Thyroid gland (tissue), 4 donors: ENCODE measurements at regions not wholly inside any gene's neighbourhood (a gene's known extent, or its start where the extent isn't known, plus 50 kb on each side); places are given as distances from the start of the nearest gene placed in this dataset.

Source experiments
- DNase-seq, 2 donors: peaks; one replicate each; pipeline ENCODE4 v3.0.0-alpha.2; 2019
- H3K27ac ChIP-seq, 3 donors: fragments of 200-600 bp; sonication (generic); 1 replicate in 2 of 3; 2 replicates in 1 of 3; pipeline ENCODE4 v1.5.1; 2016 to 2019; ENCODE audit warnings: mild to moderate bottlenecking in 1 of 3, moderate library complexity in 1 of 3
- H3K27me3 ChIP-seq: fragments of 200-600 bp; sonication (generic); one replicate; pipeline ENCODE4 v1.5.1; 2019
- H3K36me3 ChIP-seq, 2 donors: fragments of 200-600 bp; sonication (generic); one replicate each; pipeline ENCODE4 v1.5.1; 2016 to 2019
- H3K4me1 ChIP-seq, 2 donors: fragments of 200-600 bp; sonication (generic); one replicate each; pipeline ENCODE4 v1.5.1; 2017 to 2019
- H3K4me3 ChIP-seq, 3 donors: fragments of 200-600 bp; sonication (generic); replicated peaks in 1 of 3; 1 replicate in 2 of 3; 2 replicates in 1 of 3; pipeline ENCODE4 v1.5.1; 2016; ENCODE audit warnings: mild to moderate bottlenecking in 1 of 3
- H3K9me3 ChIP-seq: fragments of 200-600 bp; sonication (generic); one replicate; pipeline ENCODE4 v1.5.1; 2017
- POLR2A ChIP-seq, 2 donors: fragments of 450-650 bp; IDR thresholded peaks; one replicate each; pipeline ENCODE4 v1.6.1; 2017; ENCODE audit warnings: antibody characterized with exemption in 2 of 2, mild to moderate bottlenecking in 2 of 2, moderate library complexity in 1 of 2
- WGBS, 2 donors: methylation state at CpG; one replicate each; pipeline ENCODE4 v1.1.5; 2017; 5-methylcytosine and 5-hydroxymethylcytosine counted together
- intact Hi-C: fragments of 100-400 bp; cut with DNase I; formaldehyde crosslinking; loops from one replicate; pipeline ENCODE4 v1.15.1; 2023
- TF ChIP-seq, protein P1 (sequence below), 6 experiments: fragments of 200-600 bp in 3 of 6; fragments of 450-650 bp in 3 of 6; sonication (generic) in 3 of 6; IDR thresholded peaks; one replicate each; pipeline ENCODE4 v1.5.1; 2016 to 2019; ENCODE audit warnings: antibody characterized with exemption in 6 of 6, mild to moderate bottlenecking in 2 of 6, inconsistent platforms in 1 of 6, moderate library complexity in 1 of 6

DNA sequence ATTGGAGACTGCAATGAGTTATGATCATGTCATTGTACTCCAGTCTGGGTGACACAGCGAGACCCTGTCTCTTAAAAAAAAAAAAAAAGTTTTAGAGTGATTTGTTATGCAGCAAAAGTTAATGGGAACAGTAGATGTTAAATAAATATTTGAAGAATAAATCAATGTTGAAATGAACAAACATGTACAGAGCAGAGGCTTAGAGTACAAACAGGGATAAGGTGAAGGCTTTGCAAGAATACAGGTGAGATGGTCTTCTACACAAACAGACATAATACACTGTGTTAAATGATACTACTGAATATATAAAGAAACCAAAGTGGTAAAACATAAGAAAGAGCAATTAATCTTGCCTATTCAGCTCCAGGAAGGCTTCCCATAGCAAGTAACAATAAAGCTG, 265.4 kb downstream of the CNTN3 start:
- TF ChIP-seq, protein P1, sequence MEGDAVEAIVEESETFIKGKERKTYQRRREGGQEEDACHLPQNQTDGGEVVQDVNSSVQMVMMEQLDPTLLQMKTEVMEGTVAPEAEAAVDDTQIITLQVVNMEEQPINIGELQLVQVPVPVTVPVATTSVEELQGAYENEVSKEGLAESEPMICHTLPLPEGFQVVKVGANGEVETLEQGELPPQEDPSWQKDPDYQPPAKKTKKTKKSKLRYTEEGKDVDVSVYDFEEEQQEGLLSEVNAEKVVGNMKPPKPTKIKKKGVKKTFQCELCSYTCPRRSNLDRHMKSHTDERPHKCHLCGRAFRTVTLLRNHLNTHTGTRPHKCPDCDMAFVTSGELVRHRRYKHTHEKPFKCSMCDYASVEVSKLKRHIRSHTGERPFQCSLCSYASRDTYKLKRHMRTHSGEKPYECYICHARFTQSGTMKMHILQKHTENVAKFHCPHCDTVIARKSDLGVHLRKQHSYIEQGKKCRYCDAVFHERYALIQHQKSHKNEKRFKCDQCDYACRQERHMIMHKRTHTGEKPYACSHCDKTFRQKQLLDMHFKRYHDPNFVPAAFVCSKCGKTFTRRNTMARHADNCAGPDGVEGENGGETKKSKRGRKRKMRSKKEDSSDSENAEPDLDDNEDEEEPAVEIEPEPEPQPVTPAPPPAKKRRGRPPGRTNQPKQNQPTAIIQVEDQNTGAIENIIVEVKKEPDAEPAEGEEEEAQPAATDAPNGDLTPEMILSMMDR (IDR thresholded peaks at IDR 0.05) = no peak
- TF ChIP-seq POLR2A (IDR thresholded peaks at IDR 0.05) = no peak
- H3K27me3 ChIP-seq = no peaks in the 10 kb centered on the region
- no peaks in the 10 kb centered on the region for H3K36me3 ChIP-seq
- H3K27ac ChIP-seq = no peak overlapping the region
- intact Hi-C loops = no loop called here
- 83 to 84% methylated on average over 1 of the region's 1 CpG for WGBS, 2 donors
- no peak for DNase-seq
- no peak overlapping the region for H3K4me3 ChIP-seq
- no peaks in the 10 kb centered on the region for H3K4me1 ChIP-seq
- no peaks in the 10 kb centered on the region for H3K9me3 ChIP-seq

DNA sequence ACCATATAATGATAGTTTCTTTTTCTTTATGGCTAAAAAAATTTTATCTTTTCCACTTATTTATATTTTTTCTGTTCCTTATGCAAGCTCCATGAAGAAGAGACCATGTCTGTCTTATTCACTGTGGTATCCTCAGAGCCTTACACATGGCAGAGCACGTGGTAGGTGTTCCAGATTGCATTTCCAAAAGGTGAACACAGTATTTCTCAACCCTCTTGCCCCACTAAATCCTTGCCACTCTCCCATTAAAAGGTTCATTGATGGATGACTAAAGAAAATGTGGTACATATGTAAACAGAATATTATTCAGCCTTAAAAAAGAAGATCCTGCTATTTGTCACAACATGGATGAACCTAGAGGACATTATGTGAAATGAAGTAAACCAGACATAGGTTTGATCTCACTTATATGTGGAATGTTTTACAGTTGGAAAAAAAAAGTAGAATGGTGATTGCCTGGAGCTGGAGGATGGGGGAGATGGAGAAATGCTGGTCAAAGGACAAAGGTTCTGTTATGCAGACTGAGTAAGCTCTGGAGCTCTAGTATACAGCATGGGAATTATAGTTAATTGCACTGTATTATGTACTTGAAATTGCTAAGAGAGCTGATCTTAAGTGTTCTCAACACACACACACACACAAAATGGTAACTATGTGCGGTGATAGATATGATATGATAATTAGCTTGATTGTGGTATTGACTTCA, 266.7 kb downstream of the CNTN3 start:
- Histone ChIP-seq H3K27me3 (no peaks in the 10 kb centered on the region), H3K9me3 (no peaks in the 10 kb centered on the region), H3K27ac (no peak overlapping the region), H3K36me3 (no peaks in the 10 kb centered on the region), H3K4me3 (no peak overlapping the region), H3K4me1 (no peaks in the 10 kb centered on the region)
- intact Hi-C loops = no loop called here
- TF ChIP-seq, protein P1 (IDR thresholded peaks at IDR 0.05) = no peak
- no peak for TF ChIP-seq POLR2A (IDR thresholded peaks at IDR 0.05)
- WGBS, 2 donors = 81 to 86% methylated on average over 2 of the region's 2 CpGs
- no peak for DNase-seq

DNA sequence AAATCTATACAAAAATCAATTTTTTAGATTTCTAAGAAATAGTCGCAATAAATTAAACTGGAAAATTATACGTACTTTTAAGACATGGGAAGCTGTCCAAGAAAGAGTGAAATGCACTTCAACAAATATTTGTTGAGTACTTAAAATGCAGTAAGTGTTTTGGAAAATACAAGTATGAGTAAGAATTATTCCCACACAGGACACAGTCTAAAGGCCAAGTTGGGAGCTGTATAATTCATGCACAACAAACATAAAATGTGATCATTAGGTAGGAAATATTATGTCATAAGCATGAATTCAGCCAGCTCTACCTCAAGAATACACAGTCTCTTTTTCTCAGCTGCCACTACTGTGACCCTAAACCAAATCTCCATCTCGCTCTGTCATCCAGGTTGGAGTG, 267.6 kb downstream of the CNTN3 start:
- no peaks in the 10 kb centered on the region for H3K4me1 ChIP-seq
- 85 to 86% methylated on average over 3 of the region's 3 CpGs for WGBS, 2 donors
- H3K27me3 ChIP-seq = no peaks in the 10 kb centered on the region
- DNase-seq = no peak
- H3K27ac ChIP-seq = no peak overlapping the region
- no peaks in the 10 kb centered on the region for H3K9me3 ChIP-seq
- TF ChIP-seq, protein P1 (IDR thresholded peaks at IDR 0.05) = no peak
- TF ChIP-seq POLR2A (IDR thresholded peaks at IDR 0.05) = no peak
- intact Hi-C loops = no loop called here
- H3K4me3 ChIP-seq = no peak overlapping the region
- no peaks in the 10 kb centered on the region for H3K36me3 ChIP-seq

DNA sequence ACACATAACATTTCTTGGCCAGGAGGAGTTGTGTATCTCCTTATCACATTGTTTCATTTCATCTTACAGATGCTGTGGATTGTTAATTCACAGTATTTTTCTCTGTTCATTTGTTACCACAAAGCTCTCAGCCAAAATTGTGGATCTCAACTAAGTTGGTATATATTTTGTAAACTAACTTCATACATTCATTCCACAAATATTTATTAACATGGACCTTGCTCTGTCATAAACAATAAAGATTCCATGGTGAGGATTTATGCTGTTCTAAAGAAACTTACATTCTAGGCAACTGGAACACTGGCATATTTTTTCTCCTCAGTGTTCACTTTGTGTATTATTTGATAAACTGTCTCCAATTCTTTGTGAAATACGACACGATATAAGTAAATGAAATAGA, 268.8 kb downstream of the CNTN3 start:
- 92 to 95% methylated on average over 2 of the region's 2 CpGs for WGBS, 2 donors
- Histone ChIP-seq H3K4me1 (no peaks in the 10 kb centered on the region), H3K27ac (no peak overlapping the region), H3K9me3 (no peaks in the 10 kb centered on the region), H3K27me3 (no peaks in the 10 kb centered on the region), H3K4me3 (no peak overlapping the region), H3K36me3 (no peaks in the 10 kb centered on the region)
- intact Hi-C loops = no loop called here
- TF ChIP-seq, protein P1 (IDR thresholded peaks at IDR 0.05) = no peak
- no peak for TF ChIP-seq POLR2A (IDR thresholded peaks at IDR 0.05)
- no peak for DNase-seq

DNA sequence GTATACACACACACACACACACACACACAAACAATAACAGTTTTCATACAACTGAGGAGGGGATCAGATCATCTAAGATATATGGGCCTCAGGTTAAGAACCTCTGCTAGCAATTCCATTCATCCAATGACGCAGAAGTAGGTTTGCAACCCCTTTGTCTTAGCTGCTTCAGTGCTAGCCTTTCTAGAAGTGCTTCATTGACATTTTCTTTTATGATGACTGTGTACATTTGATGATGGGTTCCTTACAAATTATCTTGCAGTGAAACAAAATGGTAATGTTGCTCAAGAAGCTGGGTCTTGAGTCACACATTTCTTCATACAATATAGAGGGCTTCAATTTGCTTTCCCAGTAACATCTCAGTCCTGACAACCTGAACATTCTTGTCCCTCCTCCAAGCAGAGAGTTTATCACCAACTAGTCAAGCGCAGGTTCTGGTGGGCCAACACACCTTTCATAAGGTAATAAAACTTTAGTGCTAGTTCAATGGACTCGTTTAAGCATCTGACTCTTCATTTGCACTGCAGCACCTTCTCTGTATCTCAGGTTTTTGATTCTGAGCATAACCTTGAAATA, 269.5 kb downstream of the CNTN3 start:
- H3K9me3 ChIP-seq = no peaks in the 10 kb centered on the region
- WGBS, 2 donors = 94 to 95% methylated on average over 3 of the region's 3 CpGs
- no peaks in the 10 kb centered on the region for H3K27me3 ChIP-seq
- H3K4me1 ChIP-seq = no peaks in the 10 kb centered on the region
- TF ChIP-seq, protein P1 (IDR thresholded peaks at IDR 0.05) = no peak
- no peak for TF ChIP-seq POLR2A (IDR thresholded peaks at IDR 0.05)
- no peaks in the 10 kb centered on the region for H3K36me3 ChIP-seq
- no peak overlapping the region for H3K27ac ChIP-seq
- no peak overlapping the region for H3K4me3 ChIP-seq
- DNase-seq = no peak
- intact Hi-C loops = no loop called here
